ENCODE measurements at regions not wholly inside any gene's neighbourhood (a gene's known extent, or its start where the extent isn't known, plus 50 kb on each side); places are given as distances from the start of the nearest gene placed in this dataset.
"Not testable (repeated sequence)": the region's sequence is repeated elsewhere in the genome, so short reads cannot be mapped to it uniquely, and the experiment has no call there.

- no peak for DNase-seq (ENCODE audit: low read depth)
Measured at GRCh38 chr2:128510701-128511397, 192.2 kb upstream of the HS6ST1 start.

- no peak for DNase-seq (ENCODE audit: low read depth)
Measured at GRCh38 chr2:128511731-128512378, 193.2 kb upstream of the HS6ST1 start.

- DNase-seq (ENCODE audit: low read depth) = no peak
Measured at GRCh38 chr2:128512379-128513115, 193.9 kb upstream of the HS6ST1 start.

GRCh38 chr2:128513116-128513960 lies 194.7 kb upstream of the HS6ST1 start:
- no peak for DNase-seq (ENCODE audit: low read depth)

- DNase-seq (ENCODE audit: low read depth) = no peak
Measured at GRCh38 chr2:128513961-128514283, 195.3 kb upstream of the HS6ST1 start.

- no peak for DNase-seq (ENCODE audit: low read depth)
Measured at GRCh38 chr2:128514555-128514955, 195.9 kb upstream of the HS6ST1 start.

GRCh38 chr2:128516938-128517337 lies 198.3 kb upstream of the HS6ST1 start:
- no peak for DNase-seq (ENCODE audit: low read depth)

- DNase-seq (ENCODE audit: low read depth) = not testable (repeated sequence)
Measured at GRCh38 chr2:128519028-128519427, 200.4 kb upstream of the HS6ST1 start.

GRCh38 chr2:128519517-128520215 lies 201.0 kb upstream of the HS6ST1 start:
- no peak for DNase-seq (ENCODE audit: low read depth)

GRCh38 chr2:128520340-128520739 lies 201.7 kb upstream of the HS6ST1 start:
- no peak for DNase-seq (ENCODE audit: low read depth)

- DNase-seq (ENCODE audit: low read depth) = no peak
Measured at GRCh38 chr2:128520791-128521190, 202.1 kb upstream of the HS6ST1 start.

- DNase-seq (ENCODE audit: low read depth) = no peak
Measured at GRCh38 chr2:128521482-128521881, 202.8 kb upstream of the HS6ST1 start.

GRCh38 chr2:128522829-128523228 lies 204.2 kb upstream of the HS6ST1 start:
- DNase-seq (ENCODE audit: low read depth) = no peak

- no peak for DNase-seq (ENCODE audit: low read depth)
Measured at GRCh38 chr2:128523457-128523856, 204.8 kb upstream of the HS6ST1 start.

GRCh38 chr2:128524183-128524582 lies 205.5 kb upstream of the HS6ST1 start:
- no peak for DNase-seq (ENCODE audit: low read depth)

- no peak for DNase-seq (ENCODE audit: low read depth)
Measured at GRCh38 chr2:128525653-128526052, 207.0 kb upstream of the HS6ST1 start.

GRCh38 chr2:128526455-128526976 lies 207.8 kb upstream of the HS6ST1 start:
- DNase-seq (ENCODE audit: low read depth) = no peak

- no peak for DNase-seq (ENCODE audit: low read depth)
Measured at GRCh38 chr2:128528133-128528532, 209.5 kb upstream of the HS6ST1 start.

- no peak for DNase-seq (ENCODE audit: low read depth)
Measured at GRCh38 chr2:128530025-128530573, 211.4 kb upstream of the HS6ST1 start.

GRCh38 chr2:128531856-128532255 lies 213.2 kb upstream of the HS6ST1 start:
- no peak for DNase-seq (ENCODE audit: low read depth)

- no peak for DNase-seq (ENCODE audit: low read depth)
Measured at GRCh38 chr2:128533101-128533500, 214.4 kb upstream of the HS6ST1 start.

Data from stimulated activated CD8-positive, alpha-beta memory T cell treated with anti-CD3 and anti-CD28 coated beads, Interleukin-12 subunit alpha, Interleukin-12 subunit beta, amount 100 ng/mL, for 1 hour (primary cell).